ENCODE measurements at regions not wholly inside any gene's neighbourhood (a gene's known extent, or its start where the extent isn't known, plus 50 kb on each side); places are given as distances from the start of the nearest gene placed in this dataset.
A peak's percentile ranks its signal among the peaks of the same experiment; 100 is the strongest.

DNA sequence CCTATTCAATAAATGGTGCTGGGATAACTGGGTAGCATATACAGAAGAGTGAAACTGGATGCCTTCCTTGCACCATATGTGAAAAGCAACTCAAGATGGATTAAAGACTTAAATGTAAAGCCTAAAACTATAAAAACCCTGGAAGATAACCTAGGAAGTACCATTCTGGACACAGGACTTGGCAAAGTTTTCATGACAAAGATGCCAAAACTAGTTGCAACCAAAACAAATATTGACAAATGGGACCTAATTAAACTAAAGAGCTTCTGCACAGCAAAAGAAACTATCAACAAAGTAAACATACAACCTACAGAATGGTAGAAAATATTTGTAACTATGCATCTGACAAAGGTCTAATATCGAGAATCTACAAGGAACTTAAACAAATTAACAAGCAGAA is 129.1 kb upstream of the CTBP2 start:
- Histone ChIP-seq H3K4me1 (ENCODE audit: control insufficient read depth, low read depth, low read length) (no peaks in the 10 kb centered on the region), H3K9ac (ENCODE audit: low read length) (no peak overlapping the region), H2BK120ac (ENCODE audit: low read depth, low read length) (no peak overlapping the region), H4K8ac (ENCODE audit: low read depth, low read length) (no peak overlapping the region), H3K36me3 (ENCODE audit: control insufficient read depth, insufficient read depth, low read length) (no peaks in the 10 kb centered on the region), H3K4me3 (ENCODE audit: low read length) (no peak overlapping the region), H3K56ac (ENCODE audit: low read length) (no peak overlapping the region), H3K79me1 (ENCODE audit: low read length) (no peaks in the 10 kb centered on the region), H4K5ac (ENCODE audit: low read length) (no peak overlapping the region), H2AK5ac (ENCODE audit: low read length) (no peak overlapping the region), H2BK15ac (replicated peaks; ENCODE audit: low read depth) (no peak overlapping the region), H3K4me2 (ENCODE audit: low read length) (no peak overlapping the region), H3K79me2 (ENCODE audit: control insufficient read depth, insufficient read depth, low read length) (no peaks in the 10 kb centered on the region), H3K23ac (ENCODE audit: low read length) (no peak overlapping the region), H3K18ac (ENCODE audit: low read length) (no peak overlapping the region), H3K4ac (ENCODE audit: low read depth, low read length) (no peak overlapping the region), H2BK5ac (ENCODE audit: low read length) (no peak overlapping the region), H3K27me3 (ENCODE audit: insufficient read depth, low read length, poor library complexity) (no peaks in the 10 kb centered on the region), H3K27ac (ENCODE audit: low read depth, low read length) (no peak overlapping the region)
- no CpG with 5 or more reads among the region's 1 CpG for WGBS (ENCODE audit: extremely low coverage, insufficient coverage, low lambda C conversion rate)
- no peak for DNase-seq

DNA sequence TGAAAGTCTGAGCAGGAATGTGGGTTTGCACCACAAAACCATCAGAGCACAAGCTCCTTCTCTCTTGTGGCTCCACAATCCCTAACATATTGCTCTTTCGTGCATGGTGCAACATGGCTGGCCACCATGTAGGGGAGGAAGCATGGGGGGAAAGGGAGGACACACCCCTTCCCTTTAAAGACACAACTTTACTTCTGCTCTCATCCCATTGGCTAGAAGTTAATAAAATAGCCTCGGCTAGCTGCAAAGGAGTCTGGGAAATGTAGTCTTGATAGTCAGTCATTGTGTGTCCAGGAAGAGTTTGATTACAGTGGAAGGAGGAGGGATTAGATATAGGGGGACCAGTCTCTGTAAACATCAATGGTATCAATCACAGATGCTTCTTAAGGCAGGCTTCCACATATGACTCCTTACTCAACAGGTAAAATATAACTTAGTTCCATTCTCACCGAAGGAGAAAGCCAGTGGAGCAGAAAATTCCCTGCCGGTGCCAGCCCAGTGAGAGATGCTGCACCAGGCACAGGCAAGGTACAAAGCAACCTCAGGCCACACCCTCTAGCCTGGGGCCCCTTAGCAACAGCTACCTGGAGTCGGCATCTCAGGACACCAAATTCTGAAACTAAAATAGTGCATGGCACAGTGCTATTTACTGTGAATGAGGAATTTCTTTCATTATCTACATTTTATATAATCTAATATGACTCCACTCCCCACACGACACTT is 124.7 kb upstream of the CTBP2 start:
- Histone ChIP-seq H3K18ac (ENCODE audit: low read length) (no peak overlapping the region), H3K27ac (ENCODE audit: low read depth, low read length) (no peak overlapping the region), H3K56ac (ENCODE audit: low read length) (no peak overlapping the region), H2BK5ac (ENCODE audit: low read length) (no peak overlapping the region), H3K36me3 (ENCODE audit: control insufficient read depth, insufficient read depth, low read length) (no peaks in the 10 kb centered on the region), H4K5ac (ENCODE audit: low read length) (peak overlapping the region; percentile 68), H3K79me2 (ENCODE audit: control insufficient read depth, insufficient read depth, low read length) (no peaks in the 10 kb centered on the region), H2BK120ac (ENCODE audit: low read depth, low read length) (no peak overlapping the region), H3K4me1 (ENCODE audit: control insufficient read depth, low read depth, low read length) (no peaks in the 10 kb centered on the region), H3K4ac (ENCODE audit: low read depth, low read length) (no peak overlapping the region), H3K4me2 (ENCODE audit: low read length) (no peak overlapping the region), H3K79me1 (ENCODE audit: low read length) (no peaks in the 10 kb centered on the region), H3K4me3 (ENCODE audit: low read length) (no peak overlapping the region), H2BK15ac (replicated peaks; ENCODE audit: low read depth) (no peak overlapping the region), H2AK5ac (ENCODE audit: low read length) (no peak overlapping the region), H3K23ac (ENCODE audit: low read length) (no peak overlapping the region), H4K8ac (ENCODE audit: low read depth, low read length) (no peak overlapping the region), H3K9ac (ENCODE audit: low read length) (no peak overlapping the region), H3K27me3 (ENCODE audit: insufficient read depth, low read length, poor library complexity) (no peaks in the 10 kb centered on the region)
- DNase-seq: peak; percentile 68
- WGBS (ENCODE audit: extremely low coverage, insufficient coverage, low lambda C conversion rate): no CpG with 5 or more reads among the region's 6 CpGs

DNA sequence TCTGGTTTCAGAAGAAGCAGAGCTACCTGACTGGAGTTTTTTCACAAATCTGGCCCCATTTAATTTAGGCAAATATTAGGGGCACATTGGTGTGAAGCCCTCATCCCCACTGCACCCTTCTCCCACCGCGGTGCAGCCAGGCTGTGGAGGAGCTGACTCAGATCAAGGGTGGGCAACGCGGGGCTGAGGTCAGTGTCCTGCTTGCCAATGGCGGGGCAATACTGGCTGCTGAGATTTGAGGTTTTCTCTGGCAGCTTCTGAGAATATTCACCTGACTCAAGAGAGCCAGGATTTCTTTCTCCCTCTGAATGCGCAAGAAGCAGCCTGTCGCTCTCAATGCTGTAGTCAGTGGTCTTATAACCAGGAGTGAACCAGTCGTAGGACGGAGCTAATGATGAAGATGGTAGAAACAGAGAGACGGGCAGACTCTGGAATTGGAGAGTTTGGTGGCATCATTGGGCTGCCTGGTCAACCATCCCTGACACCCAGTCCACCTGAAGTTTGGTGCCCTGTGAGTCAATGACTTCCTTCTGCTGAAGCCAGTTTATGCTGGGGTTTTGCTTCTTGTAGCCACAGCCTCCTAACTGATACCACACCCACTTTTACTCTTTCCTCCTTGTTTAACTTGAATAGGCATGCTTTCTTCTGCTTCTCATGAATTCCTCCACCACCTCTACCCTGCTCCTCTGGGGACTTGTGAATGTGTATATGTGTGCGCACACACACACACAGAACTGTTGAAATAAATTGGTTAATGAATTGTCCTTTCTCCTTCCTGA is 123.7 kb upstream of the CTBP2 start:
- no peak overlapping the region for H2AK5ac ChIP-seq (ENCODE audit: low read length)
- H3K56ac ChIP-seq (ENCODE audit: low read length): no peak overlapping the region
- H4K5ac ChIP-seq (ENCODE audit: low read length): no peak overlapping the region
- H3K4me2 ChIP-seq (ENCODE audit: low read length): no peak overlapping the region
- no peak overlapping the region for H4K8ac ChIP-seq (ENCODE audit: low read depth, low read length)
- no peak overlapping the region for H3K18ac ChIP-seq (ENCODE audit: low read length)
- H3K4me3 ChIP-seq (ENCODE audit: low read length): no peak overlapping the region
- H3K4me1 ChIP-seq (ENCODE audit: control insufficient read depth, low read depth, low read length): no peaks in the 10 kb centered on the region
- no peak overlapping the region for H3K27ac ChIP-seq (ENCODE audit: low read depth, low read length)
- H2BK120ac ChIP-seq (ENCODE audit: low read depth, low read length): no peak overlapping the region
- no peak overlapping the region for H2BK5ac ChIP-seq (ENCODE audit: low read length)
- no peaks in the 10 kb centered on the region for H3K79me1 ChIP-seq (ENCODE audit: low read length)
- DNase-seq: no peak
- no CpG with 5 or more reads among the region's 11 CpGs for WGBS (ENCODE audit: extremely low coverage, insufficient coverage, low lambda C conversion rate)
- H3K23ac ChIP-seq (ENCODE audit: low read length): no peak overlapping the region
- H3K36me3 ChIP-seq (ENCODE audit: control insufficient read depth, insufficient read depth, low read length): no peaks in the 10 kb centered on the region
- no peaks in the 10 kb centered on the region for H3K79me2 ChIP-seq (ENCODE audit: control insufficient read depth, insufficient read depth, low read length)
- H3K9ac ChIP-seq (ENCODE audit: low read length): no peak overlapping the region
- H2BK15ac ChIP-seq (replicated peaks; ENCODE audit: low read depth): no peak overlapping the region
- H3K4ac ChIP-seq (ENCODE audit: low read depth, low read length): no peak overlapping the region
- no peaks in the 10 kb centered on the region for H3K27me3 ChIP-seq (ENCODE audit: insufficient read depth, low read length, poor library complexity)

DNA sequence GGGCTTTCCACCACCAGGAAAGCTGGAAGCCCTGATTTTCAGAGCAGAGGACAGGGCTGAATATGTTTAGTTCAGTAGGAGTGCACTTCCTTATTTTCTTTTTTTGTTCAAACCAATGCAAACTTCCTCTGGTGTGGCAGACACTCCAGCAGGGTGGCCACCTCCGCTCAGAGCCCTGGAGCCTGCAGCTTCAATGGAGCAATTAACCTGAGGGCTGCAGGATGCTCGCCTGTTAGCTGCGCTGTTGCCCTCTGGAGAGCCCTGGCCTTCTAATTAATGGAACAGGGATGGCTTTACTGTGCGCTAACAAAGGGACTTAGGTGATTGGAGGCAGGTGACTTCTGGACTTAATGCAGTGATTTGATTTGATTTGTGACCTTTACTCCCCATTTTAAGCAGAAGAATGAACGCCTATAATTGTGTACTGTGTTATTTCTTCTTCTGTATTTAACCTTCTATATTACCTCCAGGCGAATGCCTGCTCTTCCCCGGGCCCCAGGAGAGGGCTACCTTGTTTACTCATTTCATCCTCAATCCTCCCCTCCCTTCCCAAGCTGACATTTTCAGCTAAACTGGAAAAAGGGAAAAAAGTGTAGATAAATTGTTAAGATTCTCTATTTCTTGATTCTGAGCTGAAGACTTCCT is 123.0 kb upstream of the CTBP2 start:
- no peak overlapping the region for H3K23ac ChIP-seq (ENCODE audit: low read length)
- H4K5ac ChIP-seq (ENCODE audit: low read length): no peak overlapping the region
- no peak overlapping the region for H3K27ac ChIP-seq (ENCODE audit: low read depth, low read length)
- H4K8ac ChIP-seq (ENCODE audit: low read depth, low read length): no peak overlapping the region
- DNase-seq: peak; percentile 50
- H2BK5ac ChIP-seq (ENCODE audit: low read length): no peak overlapping the region
- no peaks in the 10 kb centered on the region for H3K79me2 ChIP-seq (ENCODE audit: control insufficient read depth, insufficient read depth, low read length)
- no peaks in the 10 kb centered on the region for H3K27me3 ChIP-seq (ENCODE audit: insufficient read depth, low read length, poor library complexity)
- no peak overlapping the region for H2BK15ac ChIP-seq (replicated peaks; ENCODE audit: low read depth)
- no peak overlapping the region for H3K56ac ChIP-seq (ENCODE audit: low read length)
- no peaks in the 10 kb centered on the region for H3K36me3 ChIP-seq (ENCODE audit: control insufficient read depth, insufficient read depth, low read length)
- no peak overlapping the region for H3K18ac ChIP-seq (ENCODE audit: low read length)
- WGBS (ENCODE audit: extremely low coverage, insufficient coverage, low lambda C conversion rate): no CpG with 5 or more reads among the region's 7 CpGs
- H3K4me1 ChIP-seq (ENCODE audit: control insufficient read depth, low read depth, low read length): no peaks in the 10 kb centered on the region
- H3K4me3 ChIP-seq (ENCODE audit: low read length): no peak overlapping the region
- no peak overlapping the region for H3K4ac ChIP-seq (ENCODE audit: low read depth, low read length)
- H2BK120ac ChIP-seq (ENCODE audit: low read depth, low read length): no peak overlapping the region
- no peak overlapping the region for H2AK5ac ChIP-seq (ENCODE audit: low read length)
- H3K4me2 ChIP-seq (ENCODE audit: low read length): no peak overlapping the region
- no peaks in the 10 kb centered on the region for H3K79me1 ChIP-seq (ENCODE audit: low read length)
- H3K9ac ChIP-seq (ENCODE audit: low read length): no peak overlapping the region

DNA sequence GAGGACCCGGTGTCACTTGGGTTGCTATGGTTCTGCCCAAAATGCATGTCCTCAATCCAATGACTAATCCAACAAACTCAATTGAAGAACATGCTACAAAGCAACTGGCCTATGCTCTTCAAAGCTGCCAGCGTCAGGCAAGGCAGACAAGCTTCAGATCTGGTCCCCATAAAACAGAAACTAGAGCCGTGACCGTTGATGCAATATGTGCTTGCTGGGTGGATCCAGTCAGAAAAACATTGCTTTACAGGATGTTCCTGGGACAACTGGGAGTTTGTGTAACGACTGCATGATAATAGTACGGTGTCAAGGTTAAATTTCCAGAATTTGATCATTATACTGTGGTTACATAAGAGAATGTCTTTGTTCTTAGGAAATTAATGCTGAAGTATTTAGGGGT is 120.7 kb upstream of the CTBP2 start:
- no peaks in the 10 kb centered on the region for H3K36me3 ChIP-seq (ENCODE audit: control insufficient read depth, insufficient read depth, low read length)
- H2BK15ac ChIP-seq (replicated peaks; ENCODE audit: low read depth): no peak overlapping the region
- H2BK5ac ChIP-seq (ENCODE audit: low read length): no peak overlapping the region
- H3K4me1 ChIP-seq (ENCODE audit: control insufficient read depth, low read depth, low read length): no peaks in the 10 kb centered on the region
- WGBS (ENCODE audit: extremely low coverage, insufficient coverage, low lambda C conversion rate): no CpG with 5 or more reads among the region's 6 CpGs
- no peak overlapping the region for H3K4ac ChIP-seq (ENCODE audit: low read depth, low read length)
- no peaks in the 10 kb centered on the region for H3K27me3 ChIP-seq (ENCODE audit: insufficient read depth, low read length, poor library complexity)
- H3K18ac ChIP-seq (ENCODE audit: low read length): no peak overlapping the region
- no peak overlapping the region for H3K4me2 ChIP-seq (ENCODE audit: low read length)
- no peak overlapping the region for H3K4me3 ChIP-seq (ENCODE audit: low read length)
- no peak overlapping the region for H2AK5ac ChIP-seq (ENCODE audit: low read length)
- H4K8ac ChIP-seq (ENCODE audit: low read depth, low read length): no peak overlapping the region
- H3K23ac ChIP-seq (ENCODE audit: low read length): no peak overlapping the region
- H3K56ac ChIP-seq (ENCODE audit: low read length): no peak overlapping the region
- no peaks in the 10 kb centered on the region for H3K79me1 ChIP-seq (ENCODE audit: low read length)
- H3K79me2 ChIP-seq (ENCODE audit: control insufficient read depth, insufficient read depth, low read length): no peaks in the 10 kb centered on the region
- H4K5ac ChIP-seq (ENCODE audit: low read length): no peak overlapping the region
- DNase-seq: no peak
- no peak overlapping the region for H2BK120ac ChIP-seq (ENCODE audit: low read depth, low read length)
- no peak overlapping the region for H3K9ac ChIP-seq (ENCODE audit: low read length)
- no peak overlapping the region for H3K27ac ChIP-seq (ENCODE audit: low read depth, low read length)

Data from mesendoderm (in vitro differentiated cells).